H1 (cell line): ENCODE measurements at regions not wholly inside any gene's neighbourhood (a gene's known extent, or its start where the extent isn't known, plus 50 kb on each side); places are given as distances from the start of the nearest gene placed in this dataset.

Experiments used
- CTCF ChIA-PET: fragments of 300-600 bp; sonication (Branson Sonifier 250); formaldehyde crosslinking; loops from one replicate; lab custom pipeline; 2021; ENCODE audit not compliant: partially characterized antibody; lab: Charles Lee
- POLR2A ChIA-PET: fragments of 300-600 bp; sonication (Branson Sonifier 250); formaldehyde crosslinking; loops from one replicate; lab custom pipeline; 2021; ENCODE audit warnings: inconsistent platforms; ENCODE audit not compliant: partially characterized antibody; lab: Charles Lee
- DNase-seq, 2 experiments: peaks; one replicate each; pipeline versions ENCODE4 v3.0.0 to v3.0.0-alpha.2; 2010 to 2022; ENCODE audit warnings: low spot score in 2 of 2, low read depth in 1 of 2, mixed read lengths in 1 of 2
- FAIRE-seq: peaks from 2 replicates; lab custom pipeline; 2011; peaks lifted over from hg19 to GRCh38; lab: Jason Lieb, UNC
- H2AFZ ChIP-seq: 2 replicates; pipeline ENCODE4 v1.8.1; 2012; ENCODE audit warnings: low read length, inconsistent platforms
- H2AK5ac ChIP-seq: 2 replicates; pipeline ENCODE4 v1.6.1; 2013; ENCODE audit warnings: low read depth, low read length
- H2BK120ac ChIP-seq: replicated peaks from 2 replicates; pipeline ENCODE3; 2013; ENCODE audit warnings: low read depth, low read length, inconsistent platforms
- H2BK12ac ChIP-seq: 2 replicates; pipeline ENCODE4 v1.6.1; 2013; ENCODE audit warnings: low read depth, low read length
- H2BK15ac ChIP-seq: 2 replicates; pipeline ENCODE4 v1.6.1; 2013; ENCODE audit warnings: low read length
- H2BK20ac ChIP-seq: 2 replicates; pipeline ENCODE4 v1.6.1; 2013; ENCODE audit warnings: low read length
- H2BK5ac ChIP-seq: 2 replicates; pipeline ENCODE4 v1.6.1; 2013; ENCODE audit warnings: low read depth, low read length
- H3K14ac ChIP-seq: 2 replicates; pipeline ENCODE4 v1.6.1; 2013; ENCODE audit warnings: inconsistent platforms; ENCODE audit not compliant: insufficient read length
- H3K18ac ChIP-seq: 2 replicates; pipeline ENCODE4 v1.6.1; 2013; ENCODE audit warnings: low read length; ENCODE audit errors: extremely low read depth
- H3K23ac ChIP-seq: 2 replicates; pipeline ENCODE4 v1.6.1; 2013; ENCODE audit warnings: inconsistent platforms; ENCODE audit not compliant: insufficient read length
- H3K23me2 ChIP-seq: 2 replicates; pipeline ENCODE4 v1.6.1; 2013; ENCODE audit warnings: low read depth, low read length
- H3K27ac ChIP-seq: 2 replicates; pipeline ENCODE4 v1.6.1; 2011; ENCODE audit warnings: low read depth, low read length, inconsistent platforms
- H3K27me3 ChIP-seq, 4 experiments: replicated peaks in 1 of 4; 1 replicate in 1 of 4; 2 replicates in 3 of 4; pipeline versions ENCODE4 v1.6.1 to v1.8.1; 2011 to 2013; ENCODE audit warnings: low read length in 3 of 4, mild to moderate bottlenecking in 3 of 4, inconsistent platforms in 2 of 4, mixed read lengths in 2 of 4, moderate library complexity in 1 of 4; ENCODE audit not compliant: control insufficient read depth in 3 of 4, insufficient read depth in 3 of 4; ENCODE audit errors: extremely low read depth in 1 of 4
- H3K36me3 ChIP-seq, 4 experiments: 2 replicates each; pipeline versions ENCODE4 v1.6.1 to v1.8.1; 2011 to 2013; ENCODE audit warnings: mild to moderate bottlenecking in 4 of 4, low read length in 3 of 4, moderate library complexity in 2 of 4, control low read depth in 1 of 4, inconsistent platforms in 1 of 4; ENCODE audit not compliant: insufficient read depth in 4 of 4, control insufficient read depth in 2 of 4
- H3K4ac ChIP-seq: replicated peaks from 2 replicates; pipeline ENCODE3; 2013; ENCODE audit warnings: low read length, low read depth, mixed read lengths, inconsistent platforms; ENCODE audit not compliant: insufficient read length
- H3K4me1 ChIP-seq, 4 experiments: replicated peaks in 1 of 4; 1 replicate in 1 of 4; 2 replicates in 3 of 4; pipeline versions ENCODE4 v1.6.1 to v1.8.1; 2011 to 2013; ENCODE audit warnings: low read length in 3 of 4, inconsistent platforms in 2 of 4, mixed read lengths in 1 of 4; ENCODE audit not compliant: insufficient read depth in 4 of 4, control insufficient read depth in 3 of 4
- H3K4me2 ChIP-seq, 2 experiments: 2 replicates each; pipeline versions ENCODE4 v1.6.1 to v1.8.1; 2011 to 2013; ENCODE audit warnings: low read depth in 2 of 2, low read length in 2 of 2, control low read depth in 1 of 2, inconsistent platforms in 1 of 2, mild to moderate bottlenecking in 1 of 2; ENCODE audit not compliant: insufficient read depth in 1 of 2
- H3K4me3 ChIP-seq, 4 experiments: fragments of 200-600, 300-600 bp in 1 of 4; sonication (generic), shearing (Covaris generic), sonication (Bioruptor Twin) in 1 of 4; 2 replicates each; pipeline versions ENCODE4 v1.5.1 to v1.8.1; 2011 to 2016; ENCODE audit warnings: low read length in 4 of 4, low read depth in 3 of 4, control low read depth in 2 of 4, inconsistent platforms in 2 of 4, mild to moderate bottlenecking in 2 of 4, mixed read lengths in 1 of 4, moderate library complexity in 1 of 4; ENCODE audit not compliant: insufficient read depth in 2 of 4; ENCODE audit errors: extremely low read depth in 1 of 4
- H3K56ac ChIP-seq: replicated peaks from 2 replicates; pipeline ENCODE3; 2013; ENCODE audit warnings: low read depth, mild to moderate bottlenecking, mixed read lengths, low read length, inconsistent platforms; ENCODE audit not compliant: insufficient read length
- H3K79me1 ChIP-seq: 2 replicates; pipeline ENCODE4 v1.6.1; 2013; ENCODE audit warnings: low read depth, low read length, control low read depth
- H3K79me2 ChIP-seq, 2 experiments: 2 replicates each; pipeline versions ENCODE4 v1.6.1 to v1.8.1; 2012 to 2013; ENCODE audit warnings: low read length in 2 of 2, mild to moderate bottlenecking in 2 of 2, inconsistent platforms in 1 of 2; ENCODE audit not compliant: insufficient read depth in 2 of 2, control insufficient read depth in 1 of 2
- H3K9ac ChIP-seq, 4 experiments: replicated peaks in 1 of 4; 1 replicate in 1 of 4; 2 replicates in 3 of 4; pipeline versions ENCODE4 v1.6.1 to v1.8.1; 2011 to 2013; ENCODE audit warnings: low read depth in 3 of 4, low read length in 3 of 4, control low read depth in 2 of 4, mild to moderate bottlenecking in 2 of 4, moderate library complexity in 2 of 4, inconsistent platforms in 1 of 4; ENCODE audit errors: extremely low read depth in 1 of 4
- H3K9me3 ChIP-seq, 2 experiments: 2 replicates each; pipeline versions ENCODE4 v1.6.1 to v1.8.1; 2012 to 2013; ENCODE audit warnings: mild to moderate bottlenecking in 2 of 2, moderate library complexity in 2 of 2, control low read depth in 1 of 2, inconsistent platforms in 1 of 2, low read depth in 1 of 2, low read length in 1 of 2, mixed read lengths in 1 of 2; ENCODE audit not compliant: insufficient read depth in 2 of 2
- H4K20me1 ChIP-seq, 2 experiments: replicated peaks in 1 of 2; 2 replicates each; pipeline versions ENCODE3 to v1.8.1; 2011 to 2013; ENCODE audit warnings: inconsistent platforms in 2 of 2, low read length in 2 of 2, mild to moderate bottlenecking in 1 of 2; ENCODE audit not compliant: insufficient read depth in 2 of 2, control insufficient read depth in 1 of 2
- H4K5ac ChIP-seq: 2 replicates; pipeline ENCODE4 v1.6.1; 2013; ENCODE audit warnings: low read length, low read depth, mixed read lengths, inconsistent platforms; ENCODE audit not compliant: insufficient read length
- H4K8ac ChIP-seq: 2 replicates; pipeline ENCODE4 v1.8.0; 2013; ENCODE audit warnings: mild to moderate bottlenecking, moderate library complexity, low read length, inconsistent platforms; ENCODE audit not compliant: insufficient read depth; ENCODE audit errors: extremely low read depth
- H4K91ac ChIP-seq: replicated peaks from 2 replicates; pipeline ENCODE3; 2013; ENCODE audit warnings: low read length, mixed read lengths, inconsistent platforms; ENCODE audit not compliant: insufficient read length
- CBX5 ChIP-seq: fragments of 300-800, 300-1000 bp; sonication (generic); IDR thresholded peaks from 2 replicates; pipeline ENCODE4 v1.7.1; 2016; ENCODE audit warnings: antibody characterized with exemption, low read length, low read depth
- CREB1 ChIP-seq: IDR thresholded peaks from 2 replicates; pipeline ENCODE4 v1.6.1; 2012; ENCODE audit warnings: inconsistent platforms
- NRF1 ChIP-seq: IDR thresholded peaks from 2 replicates; pipeline ENCODE4 v1.6.1; 2011; ENCODE audit warnings: mild to moderate bottlenecking, low read depth, low read length, improper control_type of control experiment
- SIN3A ChIP-seq, 2 experiments: IDR thresholded peaks in 1 of 2; conservative IDR thresholded peaks in 1 of 2; 2 replicates each; pipeline ENCODE4 v1.6.1; 2011 to 2012; ENCODE audit warnings: low read length in 2 of 2, improper control_type of control experiment in 1 of 2, low read depth in 1 of 2, mild to moderate bottlenecking in 1 of 2
- WGBS, 2 experiments: shearing (Covaris generic) in 1 of 2; methylation state at CpG; one replicate each; pipeline versions ENCODE4 v1.1.6 to v1.1.7; 2013 to 2015; ENCODE audit warnings: low lambda C conversion rate in 2 of 2, mixed read lengths in 2 of 2, inconsistent platforms in 1 of 2, low coverage in 1 of 2, missing lambda C conversion rate in 1 of 2; ENCODE audit not compliant: insufficient replicate concordance in 2 of 2, insufficient coverage in 1 of 2, insufficient read length in 1 of 2; ENCODE audit errors: extremely low coverage in 1 of 2, missing lambda C conversion rate in 1 of 2; 5-methylcytosine and 5-hydroxymethylcytosine counted together

GRCh38 chr18:78108554-78108953 is 858.9 kb downstream of the GALR1 start:
- H2BK15ac ChIP-seq, result no peak overlapping the region
- H4K91ac ChIP-seq, result no peak overlapping the region
- H4K5ac ChIP-seq, result no peak overlapping the region
- no peaks in the 10 kb centered on the region; a peak in 1 of 7 replicates for H3K4me1 ChIP-seq
- H3K4me3 ChIP-seq, result no peak overlapping the region
- no peaks in the 10 kb centered on the region for H3K79me2 ChIP-seq
- no peak overlapping the region for H2BK5ac ChIP-seq
- WGBS, 2 experiments, result 96% methylated on average over 5 of the region's 5 CpGs; no CpG with 5 or more reads in 1 of the 2 experiments
- no peak overlapping the region for H3K4ac ChIP-seq
- no peaks in the 10 kb centered on the region for H3K23me2 ChIP-seq
- no peaks in the 10 kb centered on the region for H3K36me3 ChIP-seq
- no peak overlapping the region for H3K23ac ChIP-seq
- no peaks in the 10 kb centered on the region for H3K79me1 ChIP-seq
- TF ChIP-seq SIN3A (conservative IDR thresholded peaks at IDR 0.05 in 1 of 2, IDR thresholded peaks at IDR 0.05 in 1 of 2; ENCODE audit: low read depth in 1 of 2, low read length in 2 of 2) (no peak), NRF1 (no peak), CREB1 (no peak), CBX5 (no peak)
- H2BK12ac ChIP-seq, result no peak overlapping the region
- no peaks in the 10 kb centered on the region for H3K9me3 ChIP-seq
- H3K27ac ChIP-seq, result no peak overlapping the region
- no peak overlapping the region for H3K18ac ChIP-seq
- no peak overlapping the region for H3K56ac ChIP-seq
- no peak overlapping the region for H3K9ac ChIP-seq
- no peak overlapping the region for H2BK20ac ChIP-seq
- H3K27me3 ChIP-seq, result no peaks in the 10 kb centered on the region
- POLR2A ChIA-PET, result no interaction called here
- no peaks in the 10 kb centered on the region for H4K20me1 ChIP-seq
- no peak overlapping the region for H2BK120ac ChIP-seq
- no peak overlapping the region for H2AK5ac ChIP-seq
- H4K8ac ChIP-seq, result no peak overlapping the region
- CTCF ChIA-PET, result no interaction called here
- DNase-seq (no peak), FAIRE-seq (no peak)
- no peak overlapping the region for H3K14ac ChIP-seq
- H3K4me2 ChIP-seq, result no peak overlapping the region
- no peak overlapping the region for H2AFZ ChIP-seq
